Thoracic aorta (tissue), 2 donors: ENCODE measurements at regions not wholly inside any gene's neighbourhood (a gene's known extent, or its start where the extent isn't known, plus 50 kb on each side); places are given as distances from the start of the nearest gene placed in this dataset.

Source experiments
- ATAC-seq: fragments of 150-250 bp; one replicate; pipeline ENCODE4 v1.8.0; 2017; ENCODE audit warnings: low read depth; ENCODE audit not compliant: insufficient number of reproducible peaks, low FRiP score
- DNase-seq: peaks from one replicate; pipeline ENCODE4 v3.0.0-alpha.2; 2020; ENCODE audit warnings: low spot score
- H3K27ac ChIP-seq, 2 donors: fragments of 200-600 bp; sonication (generic); 1 replicate in 1 of 2; 2 replicates in 1 of 2; pipeline ENCODE4 v1.5.1; 2016; ENCODE audit warnings: mild to moderate bottlenecking in 2 of 2, moderate library complexity in 2 of 2
- H3K27me3 ChIP-seq: fragments of 200-600 bp; sonication (generic); replicated peaks from 2 replicates; pipeline ENCODE4 v1.6.0; 2016; ENCODE audit warnings: mild to moderate bottlenecking; ENCODE audit not compliant: insufficient read depth
- H3K36me3 ChIP-seq: fragments of 200-600 bp; sonication (generic); one replicate; pipeline ENCODE4 v1.5.1; 2016
- H3K4me1 ChIP-seq, 2 donors: fragments of 200-600 bp; sonication (generic); 1 replicate in 1 of 2; 2 replicates in 1 of 2; pipeline versions ENCODE4 v1.5.1 to v1.6.0; 2016; ENCODE audit warnings: low read depth in 2 of 2, mild to moderate bottlenecking in 1 of 2; ENCODE audit not compliant: control insufficient read depth in 1 of 2
- H3K4me3 ChIP-seq: fragments of 200-600 bp; sonication (generic); 2 replicates; pipeline ENCODE4 v1.5.1; 2016; ENCODE audit warnings: mild to moderate bottlenecking
- H3K9me3 ChIP-seq: fragments of 200-600 bp; sonication (generic); 2 replicates; pipeline ENCODE4 v1.5.1; 2016
- TF ChIP-seq, protein P1 (sequence below): fragments of 200-600 bp; sonication (generic); IDR thresholded peaks from one replicate; pipeline ENCODE4 v1.5.1; 2019; ENCODE audit warnings: antibody characterized with exemption

DNA sequence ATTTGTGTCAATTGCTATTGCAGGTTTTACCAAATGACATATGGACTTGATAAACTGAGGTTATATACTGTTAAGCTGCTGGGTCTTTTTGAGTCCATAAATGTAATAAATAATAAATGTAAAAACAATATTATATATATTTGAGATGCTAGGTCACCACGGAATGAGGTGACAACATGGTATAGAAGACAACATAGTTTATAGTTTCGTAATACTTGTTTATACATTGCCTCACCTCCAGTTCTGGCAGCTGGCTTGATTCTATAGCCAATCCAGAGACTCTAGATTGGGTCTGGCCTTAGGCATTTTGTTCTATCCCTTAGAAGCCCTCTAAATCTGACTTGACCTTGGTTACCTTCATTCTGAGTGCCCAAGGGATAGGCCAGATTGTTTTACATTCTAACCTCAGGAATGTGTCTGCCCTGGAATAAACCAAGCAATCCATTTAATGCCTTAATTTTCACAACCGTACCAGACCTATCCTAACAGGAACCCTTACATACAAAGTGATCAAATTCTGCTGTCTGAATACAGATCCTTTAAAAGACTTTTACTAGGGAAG, 61.5 kb upstream of the STXBP5 start:
- ATAC-seq (no peak), DNase-seq (no peak)
- TF ChIP-seq, protein P1, sequence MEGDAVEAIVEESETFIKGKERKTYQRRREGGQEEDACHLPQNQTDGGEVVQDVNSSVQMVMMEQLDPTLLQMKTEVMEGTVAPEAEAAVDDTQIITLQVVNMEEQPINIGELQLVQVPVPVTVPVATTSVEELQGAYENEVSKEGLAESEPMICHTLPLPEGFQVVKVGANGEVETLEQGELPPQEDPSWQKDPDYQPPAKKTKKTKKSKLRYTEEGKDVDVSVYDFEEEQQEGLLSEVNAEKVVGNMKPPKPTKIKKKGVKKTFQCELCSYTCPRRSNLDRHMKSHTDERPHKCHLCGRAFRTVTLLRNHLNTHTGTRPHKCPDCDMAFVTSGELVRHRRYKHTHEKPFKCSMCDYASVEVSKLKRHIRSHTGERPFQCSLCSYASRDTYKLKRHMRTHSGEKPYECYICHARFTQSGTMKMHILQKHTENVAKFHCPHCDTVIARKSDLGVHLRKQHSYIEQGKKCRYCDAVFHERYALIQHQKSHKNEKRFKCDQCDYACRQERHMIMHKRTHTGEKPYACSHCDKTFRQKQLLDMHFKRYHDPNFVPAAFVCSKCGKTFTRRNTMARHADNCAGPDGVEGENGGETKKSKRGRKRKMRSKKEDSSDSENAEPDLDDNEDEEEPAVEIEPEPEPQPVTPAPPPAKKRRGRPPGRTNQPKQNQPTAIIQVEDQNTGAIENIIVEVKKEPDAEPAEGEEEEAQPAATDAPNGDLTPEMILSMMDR, result no peak
- H3K36me3 ChIP-seq, result no peaks in the 10 kb centered on the region
- H3K4me3 ChIP-seq, result no peak overlapping the region
- no peak overlapping the region for H3K27ac ChIP-seq
- H3K27me3 ChIP-seq, result no peaks in the 10 kb centered on the region
- no peaks in the 10 kb centered on the region for H3K9me3 ChIP-seq
- no peaks in the 10 kb centered on the region for H3K4me1 ChIP-seq

DNA sequence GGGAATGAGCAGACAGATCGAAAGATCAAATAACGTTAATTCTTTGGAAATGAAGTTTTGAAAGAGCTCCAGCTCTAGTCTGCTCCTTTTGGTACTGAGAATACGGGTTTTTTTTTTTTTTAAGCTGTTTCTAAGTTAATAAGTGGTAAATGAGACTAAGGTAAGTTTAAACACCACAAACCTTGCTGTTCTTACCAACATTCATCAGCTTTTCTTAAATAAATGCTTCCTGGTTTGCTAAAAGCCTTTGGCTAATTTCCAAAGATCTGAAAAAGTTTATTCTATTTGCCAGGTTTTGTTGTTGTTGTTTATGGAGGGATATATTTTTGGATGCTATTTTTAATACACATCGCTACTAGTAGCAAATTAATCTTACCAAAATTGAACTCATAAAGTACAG, 55.1 kb upstream of the STXBP5 start:
- TF ChIP-seq, protein P1, result no peak
- H3K9me3 ChIP-seq, result no peaks in the 10 kb centered on the region
- ATAC-seq (no peak), DNase-seq (no peak)
- no peak overlapping the region for H3K4me3 ChIP-seq
- H3K27ac ChIP-seq, result no peak overlapping the region
- no peaks in the 10 kb centered on the region for H3K4me1 ChIP-seq
- H3K27me3 ChIP-seq, result no peaks in the 10 kb centered on the region
- no peaks in the 10 kb centered on the region for H3K36me3 ChIP-seq

DNA sequence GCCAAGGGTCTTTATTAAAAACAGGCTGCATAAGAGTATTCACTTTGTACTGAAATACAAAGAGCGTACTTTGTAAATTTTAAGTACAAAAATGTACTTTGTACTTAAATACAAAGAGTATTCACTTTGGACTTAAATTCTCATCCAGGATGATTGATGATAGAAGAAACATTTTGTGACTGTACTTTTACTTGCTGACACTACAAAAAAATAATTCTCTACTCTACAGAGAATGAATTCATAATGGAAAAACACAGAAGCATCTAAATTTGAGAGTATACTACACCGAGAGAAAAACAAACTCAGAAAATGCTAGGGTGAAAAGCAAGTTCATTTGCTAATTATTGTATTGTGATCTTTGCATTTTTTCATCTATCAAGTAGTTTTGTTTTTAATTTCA, 54.4 kb upstream of the STXBP5 start:
- Histone ChIP-seq H3K4me1 (no peaks in the 10 kb centered on the region), H3K9me3 (no peaks in the 10 kb centered on the region), H3K27me3 (no peaks in the 10 kb centered on the region), H3K36me3 (no peaks in the 10 kb centered on the region), H3K27ac (no peak overlapping the region), H3K4me3 (no peak overlapping the region)
- no peak for ATAC-seq
- TF ChIP-seq, protein P1, result no peak
- DNase-seq, result no peak

- TF ChIP-seq, protein P1, result no peak
- H3K4me3 ChIP-seq, result no peak overlapping the region
- no peak for DNase-seq
- H3K4me1 ChIP-seq, result no peaks in the 10 kb centered on the region
- no peaks in the 10 kb centered on the region for H3K36me3 ChIP-seq
- H3K27me3 ChIP-seq, result no peaks in the 10 kb centered on the region
- no peak overlapping the region for H3K27ac ChIP-seq
- no peaks in the 10 kb centered on the region for H3K9me3 ChIP-seq
- ATAC-seq, result no peak
These were observed 53.9 kb upstream of the STXBP5 start for GRCh38 chr6:147150293-147150692.
